Gastrocnemius medialis (tissue), 4 donors: ENCODE measurements at regions not wholly inside any gene's neighbourhood (a gene's known extent, or its start where the extent isn't known, plus 50 kb on each side); places are given as distances from the start of the nearest gene placed in this dataset.

Experiments used
- CTCF ChIP-seq, 5 experiments: fragments of 450-650 bp in 3 of 5; fragments of 200-600 bp in 2 of 5; sonication (generic) in 2 of 5; IDR thresholded peaks in 4 of 5; conservative IDR thresholded peaks in 1 of 5; 1 replicate in 4 of 5; 2 replicates in 1 of 5; pipeline ENCODE4 v1.5.1; 2016 to 2019; ENCODE audit warnings: antibody characterized with exemption in 5 of 5, mild to moderate bottlenecking in 3 of 5, moderate library complexity in 3 of 5
- POLR2A ChIP-seq, 2 donors: fragments of 450-650 bp; IDR thresholded peaks; one replicate each; pipeline ENCODE4 v1.6.1; 2017; ENCODE audit warnings: antibody characterized with exemption in 2 of 2, mild to moderate bottlenecking in 2 of 2, moderate library complexity in 2 of 2

- TF ChIP-seq CTCF (IDR thresholded peaks at IDR 0.05 in 4 of 5, conservative IDR thresholded peaks at IDR 0.05 in 1 of 5) (no peak), POLR2A (IDR thresholded peaks at IDR 0.05) (no peak)
These were observed 91.1 kb upstream of the NDUFV2 start for GRCh38 chr18:9011431-9011830.
